IPS-18c (cell line): ENCODE measurements at regions not wholly inside any gene's neighbourhood (a gene's known extent, or its start where the extent isn't known, plus 50 kb on each side); places are given as distances from the start of the nearest gene placed in this dataset.

Experiments used
- H3K4me3 ChIP-seq: 2 replicates; pipeline ENCODE4 v1.7.0; 2013; ENCODE audit warnings: low read depth, mild to moderate bottlenecking, low read length, moderate library complexity; ENCODE audit not compliant: insufficient read depth
- H3K9me3 ChIP-seq: one replicate; pipeline ENCODE4 v1.6.1; 2013; ENCODE audit warnings: mild to moderate bottlenecking, low read length, moderate library complexity; ENCODE audit not compliant: control insufficient read depth, insufficient read depth

DNA sequence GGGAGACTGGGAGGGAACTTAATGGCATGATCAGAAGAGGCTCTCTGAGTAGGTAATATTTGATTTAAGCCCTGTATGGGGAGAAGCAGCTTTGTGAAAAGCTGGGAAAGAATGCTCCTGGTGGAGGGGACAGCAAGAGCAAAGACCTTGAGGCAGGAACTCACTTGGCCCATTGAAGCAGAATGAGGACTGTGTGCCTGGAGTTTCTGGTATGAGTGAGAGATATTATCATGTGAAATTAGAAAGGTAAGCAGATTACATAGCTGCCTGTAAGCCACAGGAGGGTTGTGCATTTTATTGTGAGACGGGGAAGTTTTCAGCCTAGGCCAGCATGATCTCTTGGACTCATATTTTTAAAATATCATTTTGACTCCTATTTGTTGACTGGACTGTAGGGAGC lies 502.1 kb downstream of the DHX35 start:
- H3K4me3 ChIP-seq: no peak overlapping the region
- H3K9me3 ChIP-seq: no peaks in the 10 kb centered on the region

DNA sequence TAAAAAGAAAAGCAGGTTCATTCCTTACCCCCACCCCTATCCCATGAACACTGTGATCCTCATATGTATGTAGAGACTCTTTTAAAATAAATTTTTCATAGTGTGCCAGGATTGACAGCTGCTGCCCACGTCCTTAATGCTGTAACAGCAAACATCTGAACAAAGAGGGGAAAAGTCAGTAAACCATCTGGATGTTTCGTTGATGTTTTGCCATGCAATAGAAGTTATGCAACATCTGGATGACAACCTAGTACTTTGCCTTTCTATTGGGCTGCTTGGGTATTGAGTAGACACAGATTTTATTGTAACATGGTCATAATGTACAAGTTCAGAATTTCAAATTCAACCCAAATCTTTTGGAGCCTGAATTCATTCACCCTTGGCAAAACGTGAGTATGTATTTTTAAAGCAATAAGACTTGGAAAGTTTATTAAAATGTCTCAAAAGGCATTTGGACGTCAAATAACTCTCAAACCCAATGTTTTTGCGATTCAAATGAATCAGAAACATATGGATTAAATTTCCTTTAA lies 500.3 kb downstream of the DHX35 start:
- H3K9me3 ChIP-seq: no peaks in the 10 kb centered on the region

DNA sequence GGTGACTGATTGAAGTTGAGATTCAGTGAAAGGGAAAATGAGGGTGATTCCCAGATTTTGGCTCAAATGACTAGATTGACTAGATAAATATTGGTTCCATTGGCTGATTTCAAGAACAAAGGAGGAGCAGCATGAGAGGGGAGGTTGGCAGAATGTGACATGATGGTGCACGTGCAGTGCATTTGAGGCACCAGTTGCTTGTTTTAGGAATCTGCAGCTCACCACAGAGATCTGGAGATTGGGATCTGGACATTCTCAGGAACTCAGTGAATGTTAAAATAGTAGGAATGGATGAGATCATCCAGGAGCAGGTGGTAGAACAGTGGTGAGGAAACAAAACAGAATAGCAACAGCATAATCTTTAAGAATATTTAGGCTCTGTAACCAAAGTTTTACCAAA lies 496.3 kb downstream of the DHX35 start:
- H3K9me3 ChIP-seq: no peaks in the 10 kb centered on the region
- H3K4me3 ChIP-seq: no peak overlapping the region

More for the DNA sequence above, 500.3 kb downstream of the DHX35 start:
- no peak overlapping the region for H3K4me3 ChIP-seq

- Histone ChIP-seq H3K4me3 (no peak overlapping the region), H3K9me3 (no peaks in the 10 kb centered on the region)
These were observed 491.7 kb downstream of the DHX35 start for GRCh38 chr20:39453890-39454289.

- H3K4me3 ChIP-seq: no peak overlapping the region
- no peaks in the 10 kb centered on the region for H3K9me3 ChIP-seq
These were observed 490.6 kb downstream of the DHX35 start for GRCh38 chr20:39452583-39453340.

GRCh38 chr20:39451386-39451785 lies 489.2 kb downstream of the DHX35 start:
- Histone ChIP-seq H3K9me3 (no peaks in the 10 kb centered on the region), H3K4me3 (no peak overlapping the region)

DNA sequence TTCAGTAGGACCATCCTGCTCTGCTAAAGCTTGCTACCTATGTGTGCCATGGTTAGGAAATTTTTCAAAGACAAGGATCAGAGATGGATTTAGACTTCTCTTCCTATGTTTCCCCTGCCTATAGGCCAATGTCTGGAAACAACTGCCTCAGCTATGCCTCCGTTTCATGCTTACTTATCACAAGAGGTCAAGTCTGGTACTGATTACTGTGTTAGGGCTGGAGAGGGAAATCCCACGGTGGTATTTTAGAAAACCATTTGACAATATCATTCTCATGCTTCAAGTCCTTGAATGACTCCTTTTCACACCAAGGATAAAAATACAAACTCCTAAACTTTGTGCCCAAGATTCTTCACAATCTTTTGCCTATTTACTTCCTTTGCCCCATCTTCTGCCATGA lies 484.3 kb downstream of the DHX35 start:
- no peaks in the 10 kb centered on the region for H3K9me3 ChIP-seq
- no peak overlapping the region for H3K4me3 ChIP-seq

- no peaks in the 10 kb centered on the region for H3K9me3 ChIP-seq
These were observed 483.0 kb downstream of the DHX35 start for GRCh38 chr20:39445095-39445494.

DNA sequence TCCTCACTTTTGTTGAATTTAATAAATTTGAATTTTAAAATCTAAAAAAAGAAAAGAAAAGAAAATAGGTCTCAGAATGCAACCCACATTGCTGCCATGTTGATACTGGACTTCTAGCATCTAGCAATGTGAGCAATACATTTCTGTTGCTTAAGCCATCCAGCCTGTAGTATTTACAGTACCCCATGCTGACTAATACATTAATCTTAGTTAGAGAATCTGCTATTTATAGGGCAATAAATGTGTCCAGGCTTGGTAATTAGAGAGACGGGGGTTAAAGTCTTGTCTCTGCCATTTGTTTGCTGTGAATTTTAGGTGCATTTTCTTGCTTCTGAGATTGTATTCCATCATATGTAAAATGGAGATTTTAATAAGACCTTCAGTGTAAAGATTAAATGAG lies 471.3 kb downstream of the DHX35 start:
- no peak overlapping the region for H3K4me3 ChIP-seq

More at GRCh38 chr20:39445095-39445494, 483.0 kb downstream of the DHX35 start:
- no peak overlapping the region for H3K4me3 ChIP-seq

GRCh38 chr20:39431091-39431880 lies 469.1 kb downstream of the DHX35 start:
- H3K4me3 ChIP-seq: no peak overlapping the region
- H3K9me3 ChIP-seq: no peaks in the 10 kb centered on the region

More for the DNA sequence above, 471.3 kb downstream of the DHX35 start:
- no peaks in the 10 kb centered on the region for H3K9me3 ChIP-seq

GRCh38 chr20:39429726-39430125 lies 467.6 kb downstream of the DHX35 start:
- Histone ChIP-seq H3K4me3 (no peak overlapping the region), H3K9me3 (no peaks in the 10 kb centered on the region)

DNA sequence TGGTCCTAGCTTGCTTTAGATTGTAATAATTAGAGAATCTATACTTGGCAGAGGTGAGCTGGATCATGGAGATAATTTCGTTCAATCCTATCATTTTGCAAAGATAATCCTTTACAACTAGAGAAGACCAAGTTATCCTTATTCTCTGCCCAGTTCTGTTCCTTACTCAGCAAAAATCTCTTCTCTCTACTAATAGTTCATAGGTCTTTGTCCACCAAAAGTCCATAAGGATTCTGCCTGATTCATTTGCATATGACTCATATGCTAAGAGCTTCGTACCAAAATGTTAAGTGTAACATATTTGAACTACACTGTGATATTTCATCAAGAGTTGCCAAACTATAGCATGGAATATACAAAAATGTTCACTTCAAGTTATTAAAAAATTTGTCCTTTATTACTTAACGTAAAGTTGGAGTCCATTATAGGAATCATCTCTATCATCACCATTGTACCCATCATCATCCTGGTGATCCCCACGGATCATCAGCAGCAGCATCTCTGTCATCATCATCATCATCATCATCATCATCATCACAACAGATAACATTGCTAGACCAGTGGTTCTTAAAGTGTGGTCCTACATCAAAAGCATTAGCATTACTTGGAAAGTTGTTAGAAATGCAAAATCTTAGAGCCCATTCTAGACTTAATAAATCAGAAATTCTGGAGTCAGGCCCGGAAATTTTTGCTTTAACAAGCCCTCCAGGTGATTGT lies 463.0 kb downstream of the DHX35 start:
- H3K9me3 ChIP-seq: no peaks in the 10 kb centered on the region

GRCh38 chr20:39421571-39422105 lies 459.5 kb downstream of the DHX35 start:
- H3K9me3 ChIP-seq: no peaks in the 10 kb centered on the region
- H3K4me3 ChIP-seq: no peak overlapping the region

More for the DNA sequence above, 463.0 kb downstream of the DHX35 start:
- no peak overlapping the region for H3K4me3 ChIP-seq

- no peaks in the 10 kb centered on the region for H3K9me3 ChIP-seq
- no peak overlapping the region for H3K4me3 ChIP-seq
These were observed 449.9 kb downstream of the DHX35 start for GRCh38 chr20:39412091-39412490.

GRCh38 chr20:39399463-39399862 lies 437.3 kb downstream of the DHX35 start:
- Histone ChIP-seq H3K9me3 (no peaks in the 10 kb centered on the region), H3K4me3 (no peak overlapping the region)

DNA sequence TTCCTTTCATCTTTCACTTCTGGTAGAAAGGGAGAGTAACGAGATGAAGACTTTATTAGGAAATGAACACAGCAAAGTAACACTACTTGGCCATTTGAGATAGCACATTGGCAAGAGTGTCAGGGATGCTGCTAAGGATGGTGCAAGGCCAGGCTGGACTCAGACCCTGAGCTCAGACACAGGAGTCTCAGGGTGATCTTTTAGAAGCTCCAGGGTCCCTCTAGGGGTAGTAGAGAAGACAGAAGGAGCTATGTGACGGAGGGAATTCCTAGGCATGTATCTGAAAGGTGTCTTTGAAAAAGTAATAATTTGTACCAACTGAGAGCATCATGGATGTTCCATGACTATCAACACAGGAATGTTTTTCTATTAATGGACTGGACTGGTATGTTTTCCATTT lies 436.5 kb downstream of the DHX35 start:
- no peak overlapping the region for H3K4me3 ChIP-seq
- no peaks in the 10 kb centered on the region for H3K9me3 ChIP-seq

GRCh38 chr20:39397646-39398045 lies 435.5 kb downstream of the DHX35 start:
- H3K4me3 ChIP-seq: no peak overlapping the region
- no peaks in the 10 kb centered on the region for H3K9me3 ChIP-seq
